GM23338 (cell line): ENCODE measurements at regions not wholly inside any gene's neighbourhood (a gene's known extent, or its start where the extent isn't known, plus 50 kb on each side); places are given as distances from the start of the nearest gene placed in this dataset.

ENCODE experiments used
- ATAC-seq: fragments of 200-7000 bp; cut with Tn5 transposase; 3 replicates; pipeline ENCODE4 v1.9.1; 2020
- DNase-seq: peaks from one replicate; pipeline ENCODE4 v3.0.0-alpha.2; 2015; ENCODE audit warnings: low spot score
- H2AFZ ChIP-seq: fragments of 200-600 bp; sonication (generic); 2 replicates; pipeline ENCODE4 v1.8.0; 2016; ENCODE audit warnings: antibody characterized with exemption, mild to moderate bottlenecking, moderate library complexity
- H3F3A ChIP-seq: fragments of 200-600 bp; sonication (generic); replicated peaks from 2 replicates; pipeline ENCODE4 v1.8.0; 2017; ENCODE audit warnings: antibody characterized with exemption, mixed run types, low read depth
- H3K27ac ChIP-seq: fragments of 200-600 bp; sonication (generic); 2 replicates; pipeline ENCODE4 v1.6.1; 2016; ENCODE audit warnings: low read depth
- H3K27me3 ChIP-seq: fragments of 200-600 bp; sonication (generic); 2 replicates; pipeline ENCODE4 v1.8.0; 2016; ENCODE audit warnings: mild to moderate bottlenecking, mixed run types, moderate library complexity; ENCODE audit not compliant: insufficient read depth
- H3K36me3 ChIP-seq: fragments of 200-600 bp; sonication (generic); 2 replicates; pipeline ENCODE4 v1.8.0; 2016; ENCODE audit warnings: mild to moderate bottlenecking; ENCODE audit not compliant: insufficient read depth
- H3K4me1 ChIP-seq: fragments of 200-600 bp; sonication (generic); 2 replicates; pipeline ENCODE4 v1.8.0; 2016; ENCODE audit warnings: mild to moderate bottlenecking, moderate library complexity; ENCODE audit not compliant: insufficient read depth
- H3K4me2 ChIP-seq: fragments of 200-600 bp; sonication (generic); 2 replicates; pipeline ENCODE4 v1.7.1; 2017; ENCODE audit warnings: mixed run types
- H3K4me3 ChIP-seq: fragments of 200-600 bp; sonication (generic); 2 replicates; pipeline ENCODE4 v1.6.1; 2016; ENCODE audit warnings: mixed run types
- H3K79me2 ChIP-seq: fragments of 200-600 bp; sonication (generic); replicated peaks from 2 replicates; pipeline ENCODE4 v1.8.0; 2017; ENCODE audit warnings: mild to moderate bottlenecking; ENCODE audit not compliant: insufficient read depth
- H3K9me2 ChIP-seq: fragments of 200-600 bp; sonication (generic); 2 replicates; pipeline ENCODE4 v1.8.0; 2017; ENCODE audit not compliant: insufficient read depth
- H4K20me1 ChIP-seq: fragments of 200-600 bp; sonication (generic); replicated peaks from 2 replicates; pipeline ENCODE4 v1.8.0; 2017; ENCODE audit warnings: mild to moderate bottlenecking; ENCODE audit not compliant: insufficient read depth
- H3K27ac Mint-ChIP-seq: 2 replicates; pipeline ENCODE4 v1.8.0; 2020; ENCODE audit warnings: inconsistent platforms, mild to moderate bottlenecking, moderate library complexity, mixed read lengths
- H3K27me3 Mint-ChIP-seq: 3 replicates; pipeline ENCODE4 v1.8.0; 2022; ENCODE audit warnings: low read depth, mild to moderate bottlenecking, moderate library complexity, mixed read lengths, inconsistent platforms; ENCODE audit not compliant: insufficient read depth, poor library complexity
- H3K36me3 Mint-ChIP-seq: 3 replicates; pipeline ENCODE4 v1.8.0; 2021; ENCODE audit warnings: low read depth, mild to moderate bottlenecking, inconsistent platforms, moderate library complexity, mixed read lengths
- H3K4me1 Mint-ChIP-seq: 3 replicates; pipeline ENCODE4 v1.8.0; 2020; ENCODE audit warnings: mild to moderate bottlenecking, inconsistent platforms, mixed read lengths
- H3K4me3 Mint-ChIP-seq: 3 replicates; pipeline ENCODE4 v1.8.0; 2021; ENCODE audit warnings: moderate library complexity, mild to moderate bottlenecking, inconsistent platforms, mixed read lengths
- H3K9me3 Mint-ChIP-seq: 3 replicates; pipeline ENCODE4 v1.8.0; 2020; ENCODE audit warnings: moderate library complexity, mild to moderate bottlenecking, inconsistent platforms, mixed read lengths
- CREB1 ChIP-seq: fragments of 250-450 bp; sonication (Bioruptor Pico); IDR thresholded peaks from 2 replicates; pipeline ENCODE4 v1.5.0; 2020; ENCODE audit warnings: low read depth, mild to moderate bottlenecking, moderate library complexity
- CTCF ChIP-seq, 2 experiments: fragments of 200-600 bp in 1 of 2; sonication (generic) in 1 of 2; conservative IDR thresholded peaks; 2 replicates each; pipeline versions ENCODE4 v1.5.1 to v1.6.1; 2016 to 2017; ENCODE audit warnings: antibody characterized with exemption in 2 of 2, low read depth in 2 of 2, mild to moderate bottlenecking in 2 of 2, moderate library complexity in 1 of 2
- ETS1 ChIP-seq: IDR thresholded peaks from 2 replicates; pipeline ENCODE4 v1.6.1; 2016; ENCODE audit warnings: antibody characterized with exemption
- EZH2 ChIP-seq: fragments of 200-600 bp; sonication (generic); IDR thresholded peaks from one replicate; pipeline ENCODE4 v1.8.0; 2017; ENCODE audit warnings: antibody characterized with exemption, mild to moderate bottlenecking, low read depth; ENCODE audit not compliant: unreplicated experiment
- EZH2phosphoT487 ChIP-seq: fragments of 200-600 bp; sonication (generic); IDR thresholded peaks from one replicate; pipeline ENCODE4 v1.8.1; 2018; ENCODE audit warnings: antibody characterized with exemption; ENCODE audit not compliant: unreplicated experiment
- JUNB ChIP-seq: IDR thresholded peaks from one replicate; pipeline ENCODE4 v1.6.1; 2016; ENCODE audit warnings: antibody characterized with exemption; ENCODE audit not compliant: unreplicated experiment
- NANOG ChIP-seq: IDR thresholded peaks from 2 replicates; pipeline ENCODE4 v1.6.1; 2016; ENCODE audit warnings: antibody characterized with exemption, borderline replicate concordance
- POLR2AphosphoS5 ChIP-seq: IDR thresholded peaks from 2 replicates; pipeline ENCODE4 v1.6.1; 2016; ENCODE audit warnings: antibody characterized with exemption, low read depth
- REST ChIP-seq: IDR thresholded peaks from one replicate; pipeline ENCODE4 v1.6.1; 2018; ENCODE audit warnings: antibody characterized with exemption; ENCODE audit not compliant: unreplicated experiment
- STAT1 ChIP-seq: IDR thresholded peaks from one replicate; pipeline ENCODE4 v1.6.1; 2016; ENCODE audit warnings: antibody characterized with exemption; ENCODE audit not compliant: unreplicated experiment
- ZNF114 ChIP-seq: fragments of 250-450 bp; sonication (Bioruptor Pico); IDR thresholded peaks from 2 replicates; pipeline ENCODE4 v1.5.0; 2020; ENCODE audit warnings: mild to moderate bottlenecking, moderate library complexity
- ZNF331 ChIP-seq: fragments of 250-450 bp; sonication (Bioruptor Pico); IDR thresholded peaks from 2 replicates; pipeline ENCODE4 v1.5.0; 2020; ENCODE audit warnings: low read depth, mild to moderate bottlenecking, moderate library complexity
- ZNF462 ChIP-seq: fragments of 250-450 bp; sonication (Bioruptor Pico); IDR thresholded peaks from 2 replicates; pipeline ENCODE4 v1.5.0; 2020; ENCODE audit warnings: mild to moderate bottlenecking, moderate library complexity

- no peak overlapping the region for H3K4me2 ChIP-seq
- H3F3A ChIP-seq: no peaks in the 10 kb centered on the region
- H3K79me2 ChIP-seq: no peaks in the 10 kb centered on the region
- H2AFZ ChIP-seq: peak overlapping the region; percentile 86; the same call in 1 of the 2 replicates
- TF ChIP-seq ZNF331 (no peak), ETS1 (no peak), CREB1 (CRISPR knock-in tag) (no peak), CTCF (conservative IDR thresholded peaks at IDR 0.05; ENCODE audit: low read depth in 2 of 2) (no peak), EZH2 (no peak), EZH2phosphoT487 (no peak), JUNB (no peak), POLR2AphosphoS5 (no peak), NANOG (no peak), ZNF114 (CRISPR knock-in tag) (no peak), REST (no peak), STAT1 (no peak), ZNF462 (no peak)
- Mint-ChIP-seq H3K4me1 (peaks cover 15% of the 10 kb centered on the region), H3K27ac (no peak overlapping the region), H3K27me3 (peaks cover 5% of the 10 kb centered on the region), H3K9me3 (no peaks in the 10 kb centered on the region; the same call in 2 of the 3 replicates), H3K36me3 (no peaks in the 10 kb centered on the region; the same call in 2 of the 3 replicates), H3K4me3 (no peak overlapping the region)
- H3K9me2 ChIP-seq: no peaks in the 10 kb centered on the region
- no peak overlapping the region for H3K4me3 ChIP-seq
- no peaks in the 10 kb centered on the region for H3K36me3 ChIP-seq
- H3K4me1 ChIP-seq: peaks cover 12% of the 10 kb centered on the region
- no peak overlapping the region for H3K27ac ChIP-seq
- ATAC-seq: no peak
- H3K27me3 ChIP-seq: no peaks in the 10 kb centered on the region
- no peaks in the 10 kb centered on the region for H4K20me1 ChIP-seq
- no peak for DNase-seq
Measured at GRCh38 chr5:6158974-6159831, 219.1 kb downstream of the MED10 start.
